CD4-positive, alpha-beta T cell (primary cell): ENCODE measurements at regions not wholly inside any gene's neighbourhood (a gene's known extent, or its start where the extent isn't known, plus 50 kb on each side); places are given as distances from the start of the nearest gene placed in this dataset.

Experiments used
- ATAC-seq: fragments of 200-7000 bp; cut with Tn5 transposase; one replicate; pipeline ENCODE4 v1.10.0; 2022; ENCODE audit warnings: mild to moderate bottlenecking; ENCODE audit not compliant: poor library complexity
- CTCF ChIA-PET: fragments of 350-600 bp; sonication (Branson Sonifier 250); formaldehyde crosslinking; loops from one replicate; lab custom pipeline; 2021; ENCODE audit warnings: antibody characterized with exemption, inconsistent platforms; lab: Charles Lee
- POLR2A ChIA-PET: fragments of 350-600 bp; sonication (Branson Sonifier 250); formaldehyde crosslinking; loops from one replicate; lab custom pipeline; 2021; ENCODE audit warnings: antibody characterized with exemption, inconsistent platforms; lab: Charles Lee
- DNase-seq, 14 experiments: peaks; one replicate each; pipeline ENCODE4 v3.0.0-alpha.2; 2013 to 2020; ENCODE audit warnings: mixed read lengths in 2 of 14
- H3K27ac ChIP-seq, 2 donors: one replicate each; pipeline versions ENCODE4 v1.5.1 to v1.7.0; 2013; ENCODE audit warnings: low read length in 2 of 2, low read depth in 1 of 2, mild to moderate bottlenecking in 1 of 2
- H3K27me3 ChIP-seq, 2 experiments: 1 replicate in 1 of 2; 2 replicates in 1 of 2; pipeline versions ENCODE4 v1.6.1 to v1.7.0; 2013; ENCODE audit warnings: low read length in 2 of 2, control low read depth in 1 of 2, mild to moderate bottlenecking in 1 of 2, moderate library complexity in 1 of 2; ENCODE audit not compliant: insufficient read depth in 2 of 2, control insufficient read depth in 1 of 2
- H3K36me3 ChIP-seq: one replicate; pipeline ENCODE4 v1.6.1; 2013; ENCODE audit warnings: low read length, control low read depth; ENCODE audit not compliant: insufficient read depth
- H3K4me1 ChIP-seq: one replicate; pipeline ENCODE4 v1.6.1; 2013; ENCODE audit warnings: low read length, control low read depth; ENCODE audit not compliant: insufficient read depth
- H3K4me3 ChIP-seq: one replicate; pipeline ENCODE4 v1.5.1; 2013; ENCODE audit warnings: mild to moderate bottlenecking, low read length, moderate library complexity
- H3K9me3 ChIP-seq, 2 experiments: 1 replicate in 1 of 2; 2 replicates in 1 of 2; pipeline versions ENCODE4 v1.6.1 to v1.7.0; 2013; ENCODE audit warnings: low read length in 2 of 2, mild to moderate bottlenecking in 2 of 2, control low read depth in 1 of 2, moderate library complexity in 1 of 2; ENCODE audit not compliant: control insufficient read depth in 1 of 2, insufficient read depth in 1 of 2
- H3K27ac Mint-ChIP-seq: one replicate; pipeline ENCODE4 v1.8.0; 2020; ENCODE audit warnings: mixed read lengths
- H3K27me3 Mint-ChIP-seq: one replicate; pipeline ENCODE4 v1.8.0; 2021; ENCODE audit warnings: mixed read lengths
- H3K36me3 Mint-ChIP-seq: one replicate; pipeline ENCODE4 v1.8.0; 2021; ENCODE audit warnings: low read depth, mixed read lengths
- H3K4me1 Mint-ChIP-seq: one replicate; pipeline ENCODE4 v1.8.0; 2021; ENCODE audit warnings: low read depth, mixed read lengths
- H3K4me3 Mint-ChIP-seq: one replicate; pipeline ENCODE4 v1.8.0; 2020; ENCODE audit warnings: mild to moderate bottlenecking, mixed read lengths
- H3K9me3 Mint-ChIP-seq: one replicate; pipeline ENCODE4 v1.8.0; 2020; ENCODE audit warnings: mixed read lengths
- intact Hi-C, 2 experiments: fragments of 100-400 bp; cut with DNase I in 1 of 2; cut with micrococcal nuclease in 1 of 2; formaldehyde crosslinking; loops; one replicate each; pipeline versions ENCODE4 v1.15.1 to v1.9.0; 2023 to 2025; cut with DNase I, micrococcal nuclease
- TF ChIP-seq, protein P1 (sequence below): fragments of 200-600 bp; IDR thresholded peaks from one replicate; pipeline ENCODE4 v1.8.0; 2022; ENCODE audit warnings: antibody characterized with exemption, mild to moderate bottlenecking

- no peaks in the 10 kb centered on the region for H3K27me3 ChIP-seq
- Mint-ChIP-seq H3K36me3 (no peaks in the 10 kb centered on the region), H3K9me3 (peaks cover 6% of the 10 kb centered on the region), H3K4me3 (no peak overlapping the region), H3K4me1 (no peaks in the 10 kb centered on the region), H3K27ac (no peak overlapping the region), H3K27me3 (no peaks in the 10 kb centered on the region)
- H3K36me3 ChIP-seq: no peaks in the 10 kb centered on the region
- H3K27ac ChIP-seq: no peak overlapping the region
- ChIA-PET CTCF (no interaction called here), POLR2A (no interaction called here)
- no peaks in the 10 kb centered on the region for H3K9me3 ChIP-seq
- no peak for ATAC-seq
- H3K4me1 ChIP-seq: no peaks in the 10 kb centered on the region
- TF ChIP-seq, protein P1, sequence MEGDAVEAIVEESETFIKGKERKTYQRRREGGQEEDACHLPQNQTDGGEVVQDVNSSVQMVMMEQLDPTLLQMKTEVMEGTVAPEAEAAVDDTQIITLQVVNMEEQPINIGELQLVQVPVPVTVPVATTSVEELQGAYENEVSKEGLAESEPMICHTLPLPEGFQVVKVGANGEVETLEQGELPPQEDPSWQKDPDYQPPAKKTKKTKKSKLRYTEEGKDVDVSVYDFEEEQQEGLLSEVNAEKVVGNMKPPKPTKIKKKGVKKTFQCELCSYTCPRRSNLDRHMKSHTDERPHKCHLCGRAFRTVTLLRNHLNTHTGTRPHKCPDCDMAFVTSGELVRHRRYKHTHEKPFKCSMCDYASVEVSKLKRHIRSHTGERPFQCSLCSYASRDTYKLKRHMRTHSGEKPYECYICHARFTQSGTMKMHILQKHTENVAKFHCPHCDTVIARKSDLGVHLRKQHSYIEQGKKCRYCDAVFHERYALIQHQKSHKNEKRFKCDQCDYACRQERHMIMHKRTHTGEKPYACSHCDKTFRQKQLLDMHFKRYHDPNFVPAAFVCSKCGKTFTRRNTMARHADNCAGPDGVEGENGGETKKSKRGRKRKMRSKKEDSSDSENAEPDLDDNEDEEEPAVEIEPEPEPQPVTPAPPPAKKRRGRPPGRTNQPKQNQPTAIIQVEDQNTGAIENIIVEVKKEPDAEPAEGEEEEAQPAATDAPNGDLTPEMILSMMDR: no peak
- DNase-seq: no peak
- intact Hi-C loops: no loop called here
- no peak overlapping the region for H3K4me3 ChIP-seq
Observed at GRCh38 chr14:30158299-30158698, 230.7 kb upstream of the PRKD1 start.

- no peaks in the 10 kb centered on the region for H3K4me1 ChIP-seq
- ATAC-seq (no peak), DNase-seq (no peak)
- H3K4me3 ChIP-seq: no peak overlapping the region
- no peaks in the 10 kb centered on the region for H3K36me3 ChIP-seq
- H3K27ac ChIP-seq: no peak overlapping the region
- ChIA-PET CTCF (no interaction called here), POLR2A (no interaction called here)
- H3K4me1 Mint-ChIP-seq: no peaks in the 10 kb centered on the region
- no peaks in the 10 kb centered on the region for H3K36me3 Mint-ChIP-seq
- intact Hi-C loops: no loop called here
- no peak overlapping the region for H3K4me3 Mint-ChIP-seq
- no peaks in the 10 kb centered on the region for H3K27me3 ChIP-seq
- no peaks in the 10 kb centered on the region for H3K9me3 ChIP-seq
- no peaks in the 10 kb centered on the region for H3K27me3 Mint-ChIP-seq
- peaks cover 6% of the 10 kb centered on the region for H3K9me3 Mint-ChIP-seq
- H3K27ac Mint-ChIP-seq: no peak overlapping the region
- TF ChIP-seq, protein P1: no peak
Observed at GRCh38 chr14:30159374-30159773, 231.7 kb upstream of the PRKD1 start.

DNA sequence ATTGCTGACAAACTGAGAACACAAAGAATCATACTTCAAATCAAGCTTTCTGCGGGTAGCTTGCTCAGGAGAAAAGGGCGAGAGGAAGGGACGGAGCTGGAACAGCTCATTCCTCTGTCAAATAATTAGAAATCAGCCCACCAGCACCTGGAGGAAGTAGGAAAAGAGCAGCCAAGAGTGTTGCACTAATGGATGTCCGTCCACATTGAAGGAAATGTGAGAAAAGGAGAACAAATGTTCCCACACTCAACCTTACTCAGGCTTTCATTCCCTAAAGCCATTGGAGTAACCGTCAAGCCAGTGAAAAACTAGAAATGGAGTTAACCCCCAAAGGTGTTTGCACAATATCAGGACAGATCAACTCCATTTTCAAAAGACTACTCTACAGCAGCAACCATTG, 233.0 kb upstream of the PRKD1 start:
- TF ChIP-seq, protein P1: no peak
- H3K4me3 Mint-ChIP-seq: no peak overlapping the region
- Histone ChIP-seq H3K27ac (no peak overlapping the region), H3K9me3 (no peaks in the 10 kb centered on the region), H3K27me3 (no peaks in the 10 kb centered on the region), H3K36me3 (no peaks in the 10 kb centered on the region), H3K4me3 (no peak overlapping the region), H3K4me1 (no peaks in the 10 kb centered on the region)
- ChIA-PET CTCF (no interaction called here), POLR2A (no interaction called here)
- H3K27me3 Mint-ChIP-seq: no peaks in the 10 kb centered on the region
- intact Hi-C loops: no loop called here
- no peaks in the 10 kb centered on the region for H3K4me1 Mint-ChIP-seq
- no peaks in the 10 kb centered on the region for H3K36me3 Mint-ChIP-seq
- H3K27ac Mint-ChIP-seq: no peak overlapping the region
- H3K9me3 Mint-ChIP-seq: peaks cover 6% of the 10 kb centered on the region
- DNase-seq (no peak), ATAC-seq (no peak)
